CD4-positive, alpha-beta T cell (primary cell): ENCODE measurements at regions not wholly inside any gene's neighbourhood (a gene's known extent, or its start where the extent isn't known, plus 50 kb on each side); places are given as distances from the start of the nearest gene placed in this dataset.

Source experiments
- ATAC-seq: fragments of 200-7000 bp; cut with Tn5 transposase; one replicate; pipeline ENCODE4 v1.10.0; 2022; ENCODE audit warnings: mild to moderate bottlenecking; ENCODE audit not compliant: poor library complexity
- CTCF ChIA-PET: fragments of 350-600 bp; sonication (Branson Sonifier 250); formaldehyde crosslinking; loops from one replicate; lab custom pipeline; 2021; ENCODE audit warnings: antibody characterized with exemption, inconsistent platforms; lab: Charles Lee
- POLR2A ChIA-PET: fragments of 350-600 bp; sonication (Branson Sonifier 250); formaldehyde crosslinking; loops from one replicate; lab custom pipeline; 2021; ENCODE audit warnings: antibody characterized with exemption, inconsistent platforms; lab: Charles Lee
- DNase-seq, 14 experiments: peaks; one replicate each; pipeline ENCODE4 v3.0.0-alpha.2; 2013 to 2020; ENCODE audit warnings: mixed read lengths in 2 of 14
- H3K27ac ChIP-seq, 2 donors: one replicate each; pipeline versions ENCODE4 v1.5.1 to v1.7.0; 2013; ENCODE audit warnings: low read length in 2 of 2, low read depth in 1 of 2, mild to moderate bottlenecking in 1 of 2
- H3K27me3 ChIP-seq, 2 experiments: 1 replicate in 1 of 2; 2 replicates in 1 of 2; pipeline versions ENCODE4 v1.6.1 to v1.7.0; 2013; ENCODE audit warnings: low read length in 2 of 2, control low read depth in 1 of 2, mild to moderate bottlenecking in 1 of 2, moderate library complexity in 1 of 2; ENCODE audit not compliant: insufficient read depth in 2 of 2, control insufficient read depth in 1 of 2
- H3K36me3 ChIP-seq: one replicate; pipeline ENCODE4 v1.6.1; 2013; ENCODE audit warnings: low read length, control low read depth; ENCODE audit not compliant: insufficient read depth
- H3K4me1 ChIP-seq: one replicate; pipeline ENCODE4 v1.6.1; 2013; ENCODE audit warnings: low read length, control low read depth; ENCODE audit not compliant: insufficient read depth
- H3K4me3 ChIP-seq: one replicate; pipeline ENCODE4 v1.5.1; 2013; ENCODE audit warnings: mild to moderate bottlenecking, low read length, moderate library complexity
- H3K9me3 ChIP-seq, 2 experiments: 1 replicate in 1 of 2; 2 replicates in 1 of 2; pipeline versions ENCODE4 v1.6.1 to v1.7.0; 2013; ENCODE audit warnings: low read length in 2 of 2, mild to moderate bottlenecking in 2 of 2, control low read depth in 1 of 2, moderate library complexity in 1 of 2; ENCODE audit not compliant: control insufficient read depth in 1 of 2, insufficient read depth in 1 of 2
- H3K27ac Mint-ChIP-seq: one replicate; pipeline ENCODE4 v1.8.0; 2020; ENCODE audit warnings: mixed read lengths
- H3K27me3 Mint-ChIP-seq: one replicate; pipeline ENCODE4 v1.8.0; 2021; ENCODE audit warnings: mixed read lengths
- H3K36me3 Mint-ChIP-seq: one replicate; pipeline ENCODE4 v1.8.0; 2021; ENCODE audit warnings: low read depth, mixed read lengths
- H3K4me1 Mint-ChIP-seq: one replicate; pipeline ENCODE4 v1.8.0; 2021; ENCODE audit warnings: low read depth, mixed read lengths
- H3K4me3 Mint-ChIP-seq: one replicate; pipeline ENCODE4 v1.8.0; 2020; ENCODE audit warnings: mild to moderate bottlenecking, mixed read lengths
- H3K9me3 Mint-ChIP-seq: one replicate; pipeline ENCODE4 v1.8.0; 2020; ENCODE audit warnings: mixed read lengths
- intact Hi-C, 2 experiments: fragments of 100-400 bp; cut with DNase I in 1 of 2; cut with micrococcal nuclease in 1 of 2; formaldehyde crosslinking; loops; one replicate each; pipeline versions ENCODE4 v1.15.1 to v1.9.0; 2023 to 2025; cut with DNase I, micrococcal nuclease
- TF ChIP-seq, protein P1 (sequence below): fragments of 200-600 bp; IDR thresholded peaks from one replicate; pipeline ENCODE4 v1.8.0; 2022; ENCODE audit warnings: antibody characterized with exemption, mild to moderate bottlenecking

- DNase-seq (no peak), ATAC-seq (no peak)
- Histone ChIP-seq H3K27ac (no peak overlapping the region), H3K9me3 (no peaks in the 10 kb centered on the region), H3K27me3 (no peaks in the 10 kb centered on the region), H3K4me3 (no peak overlapping the region), H3K4me1 (no peaks in the 10 kb centered on the region), H3K36me3 (no peaks in the 10 kb centered on the region)
- CTCF ChIA-PET, result no interaction called here
- POLR2A ChIA-PET, result no interaction called here
- intact Hi-C loops, result no loop called here
- H3K4me1 Mint-ChIP-seq, result no peaks in the 10 kb centered on the region
- H3K4me3 Mint-ChIP-seq, result no peak overlapping the region
- peaks cover 4% of the 10 kb centered on the region for H3K9me3 Mint-ChIP-seq
- TF ChIP-seq, protein P1, sequence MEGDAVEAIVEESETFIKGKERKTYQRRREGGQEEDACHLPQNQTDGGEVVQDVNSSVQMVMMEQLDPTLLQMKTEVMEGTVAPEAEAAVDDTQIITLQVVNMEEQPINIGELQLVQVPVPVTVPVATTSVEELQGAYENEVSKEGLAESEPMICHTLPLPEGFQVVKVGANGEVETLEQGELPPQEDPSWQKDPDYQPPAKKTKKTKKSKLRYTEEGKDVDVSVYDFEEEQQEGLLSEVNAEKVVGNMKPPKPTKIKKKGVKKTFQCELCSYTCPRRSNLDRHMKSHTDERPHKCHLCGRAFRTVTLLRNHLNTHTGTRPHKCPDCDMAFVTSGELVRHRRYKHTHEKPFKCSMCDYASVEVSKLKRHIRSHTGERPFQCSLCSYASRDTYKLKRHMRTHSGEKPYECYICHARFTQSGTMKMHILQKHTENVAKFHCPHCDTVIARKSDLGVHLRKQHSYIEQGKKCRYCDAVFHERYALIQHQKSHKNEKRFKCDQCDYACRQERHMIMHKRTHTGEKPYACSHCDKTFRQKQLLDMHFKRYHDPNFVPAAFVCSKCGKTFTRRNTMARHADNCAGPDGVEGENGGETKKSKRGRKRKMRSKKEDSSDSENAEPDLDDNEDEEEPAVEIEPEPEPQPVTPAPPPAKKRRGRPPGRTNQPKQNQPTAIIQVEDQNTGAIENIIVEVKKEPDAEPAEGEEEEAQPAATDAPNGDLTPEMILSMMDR, result no peak
- no peak overlapping the region for H3K27ac Mint-ChIP-seq
- no peaks in the 10 kb centered on the region for H3K36me3 Mint-ChIP-seq
- H3K27me3 Mint-ChIP-seq, result no peaks in the 10 kb centered on the region
Observed at GRCh38 chr4:64715741-64716140, 306.5 kb upstream of the TECRL start.

GRCh38 chr4:64713256-64713840 is 304.1 kb upstream of the TECRL start:
- H3K27ac ChIP-seq, result no peak overlapping the region
- ChIA-PET POLR2A (no interaction called here), CTCF (no interaction called here)
- H3K4me3 ChIP-seq, result no peak overlapping the region
- no peaks in the 10 kb centered on the region for H3K36me3 ChIP-seq
- Mint-ChIP-seq H3K36me3 (no peaks in the 10 kb centered on the region), H3K4me3 (no peak overlapping the region), H3K27ac (no peak overlapping the region), H3K4me1 (no peaks in the 10 kb centered on the region), H3K27me3 (no peaks in the 10 kb centered on the region), H3K9me3 (peaks cover 4% of the 10 kb centered on the region)
- ATAC-seq (no peak), DNase-seq (no peak)
- intact Hi-C loops, result no loop called here
- TF ChIP-seq, protein P1, result peak; percentile 16
- H3K27me3 ChIP-seq, result no peaks in the 10 kb centered on the region
- no peaks in the 10 kb centered on the region for H3K9me3 ChIP-seq
- no peaks in the 10 kb centered on the region for H3K4me1 ChIP-seq

DNA sequence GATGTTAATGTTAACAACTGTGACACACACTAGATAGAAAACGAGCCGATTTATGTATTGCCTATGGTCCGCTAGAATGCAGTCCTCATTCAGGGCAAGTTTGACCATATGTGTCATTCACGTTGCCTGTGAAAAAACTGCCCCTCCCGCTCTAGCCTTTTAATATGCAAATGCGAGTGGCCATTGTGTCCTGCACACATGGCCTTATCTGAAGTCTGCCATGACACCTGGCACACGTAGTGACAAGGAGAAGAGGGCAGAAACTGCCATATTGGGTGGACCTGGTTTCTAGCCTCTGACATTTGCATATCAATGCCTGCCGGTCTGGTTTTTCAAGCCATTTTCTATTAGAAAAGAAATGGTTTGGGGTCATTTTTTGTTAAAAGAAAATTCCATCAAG is 303.3 kb upstream of the TECRL start:
- POLR2A ChIA-PET, result no interaction called here
- no peaks in the 10 kb centered on the region for H3K9me3 ChIP-seq
- no peaks in the 10 kb centered on the region for H3K27me3 ChIP-seq
- CTCF ChIA-PET, result no interaction called here
- TF ChIP-seq, protein P1, result no peak
- no peak overlapping the region for H3K4me3 ChIP-seq
- intact Hi-C loops, result no loop called here
- H3K27ac ChIP-seq, result no peak overlapping the region
- H3K4me1 ChIP-seq, result no peaks in the 10 kb centered on the region
- H3K4me3 Mint-ChIP-seq, result no peak overlapping the region
- no peak overlapping the region for H3K27ac Mint-ChIP-seq
- H3K27me3 Mint-ChIP-seq, result no peaks in the 10 kb centered on the region
- H3K36me3 ChIP-seq, result no peaks in the 10 kb centered on the region
- no peak for DNase-seq
- no peaks in the 10 kb centered on the region for H3K36me3 Mint-ChIP-seq
- no peak for ATAC-seq
- no peaks in the 10 kb centered on the region for H3K4me1 Mint-ChIP-seq
- peaks cover 4% of the 10 kb centered on the region for H3K9me3 Mint-ChIP-seq
